ENCODE measurements at regions not wholly inside any gene's neighbourhood (a gene's known extent, or its start where the extent isn't known, plus 50 kb on each side); places are given as distances from the start of the nearest gene placed in this dataset.

- Mint-ChIP-seq H3K27ac (no peak overlapping the region), H3K9me3 (no peaks in the 10 kb centered on the region), H3K4me1 (no peaks in the 10 kb centered on the region), H3K27me3 (no peaks in the 10 kb centered on the region), H3K4me3 (no peak overlapping the region)
- ATAC-seq (no peak), DNase-seq (no peak)
Observed at GRCh38 chr6:54646069-54646950, 200.3 kb upstream of the FAM83B start.

- H3K27me3 Mint-ChIP-seq, result no peaks in the 10 kb centered on the region
- no peak overlapping the region for H3K4me3 Mint-ChIP-seq
- no peak overlapping the region for H3K27ac Mint-ChIP-seq
- no peaks in the 10 kb centered on the region for H3K9me3 Mint-ChIP-seq
- ATAC-seq (no peak), DNase-seq (no peak)
- no peaks in the 10 kb centered on the region for H3K4me1 Mint-ChIP-seq
Observed at GRCh38 chr6:54646951-54647664, 199.5 kb upstream of the FAM83B start.

GRCh38 chr6:54654381-54654780 lies 192.2 kb upstream of the FAM83B start:
- Mint-ChIP-seq H3K27ac (no peak overlapping the region), H3K9me3 (peaks cover 0 to 9% of the 10 kb centered on the region in 2 donors), H3K4me1 (no peaks in the 10 kb centered on the region), H3K27me3 (no peaks in the 10 kb centered on the region), H3K4me3 (no peak overlapping the region)
- ATAC-seq (no peak), DNase-seq (no peak)

DNA sequence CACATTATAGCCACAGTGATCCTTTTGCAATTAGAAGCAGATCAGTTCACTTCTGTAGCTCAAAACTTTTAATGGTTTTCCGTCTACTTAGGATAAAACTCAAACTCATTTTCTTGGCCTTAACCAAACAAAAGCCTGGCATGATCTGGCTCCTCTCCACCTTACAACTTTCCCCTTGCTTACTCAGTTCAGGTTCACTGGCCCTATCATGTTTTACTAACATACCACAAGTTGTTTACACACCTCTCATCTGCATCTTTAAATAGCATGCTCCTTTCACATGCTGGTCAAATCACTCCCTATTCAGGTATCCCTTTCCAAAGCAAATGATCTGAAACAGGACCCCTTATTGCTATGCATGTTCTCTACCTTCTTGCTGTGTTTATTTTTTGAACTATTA lies 191.4 kb upstream of the FAM83B start:
- ATAC-seq (no peak), DNase-seq (no peak)
- Mint-ChIP-seq H3K4me1 (no peaks in the 10 kb centered on the region), H3K27ac (peak overlapping the region in 1 of 2 donors; percentile 4), H3K4me3 (no peak overlapping the region), H3K9me3 (peaks cover 0 to 9% of the 10 kb centered on the region in 2 donors), H3K27me3 (no peaks in the 10 kb centered on the region)

DNA sequence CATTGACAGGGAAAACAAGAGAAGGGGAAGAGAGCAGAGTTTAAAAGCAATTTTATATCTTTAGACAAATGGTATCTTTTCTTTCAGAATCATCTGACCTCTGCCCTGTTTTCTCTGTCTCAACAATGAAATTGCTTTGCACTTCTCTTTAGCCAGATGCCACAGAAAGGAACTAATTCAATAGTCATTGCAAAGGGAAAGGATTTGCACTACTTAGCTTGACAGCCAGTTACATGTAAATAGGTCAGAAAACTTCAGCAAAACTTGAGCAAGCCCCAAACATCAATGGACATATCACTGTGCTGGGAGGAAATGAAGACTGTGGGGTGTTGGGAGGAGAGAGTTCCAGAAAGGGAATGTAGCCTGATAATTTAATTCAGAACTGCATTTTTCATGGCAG lies 181.3 kb upstream of the FAM83B start:
- ATAC-seq (no peak), DNase-seq (no peak)
- no peak overlapping the region for H3K27ac Mint-ChIP-seq
- no peak overlapping the region for H3K4me3 Mint-ChIP-seq
- no peaks in the 10 kb centered on the region for H3K9me3 Mint-ChIP-seq
- no peaks in the 10 kb centered on the region for H3K4me1 Mint-ChIP-seq
- no peaks in the 10 kb centered on the region for H3K27me3 Mint-ChIP-seq

GRCh38 chr6:54680531-54680930 lies 166.0 kb upstream of the FAM83B start:
- DNase-seq (no peak), ATAC-seq (no peak)
- H3K4me3 Mint-ChIP-seq, result no peak overlapping the region
- no peak overlapping the region for H3K27ac Mint-ChIP-seq
- peaks cover 0 to 16% of the 10 kb centered on the region in 2 donors for H3K9me3 Mint-ChIP-seq
- H3K4me1 Mint-ChIP-seq, result no peaks in the 10 kb centered on the region
- H3K27me3 Mint-ChIP-seq, result no peaks in the 10 kb centered on the region

DNA sequence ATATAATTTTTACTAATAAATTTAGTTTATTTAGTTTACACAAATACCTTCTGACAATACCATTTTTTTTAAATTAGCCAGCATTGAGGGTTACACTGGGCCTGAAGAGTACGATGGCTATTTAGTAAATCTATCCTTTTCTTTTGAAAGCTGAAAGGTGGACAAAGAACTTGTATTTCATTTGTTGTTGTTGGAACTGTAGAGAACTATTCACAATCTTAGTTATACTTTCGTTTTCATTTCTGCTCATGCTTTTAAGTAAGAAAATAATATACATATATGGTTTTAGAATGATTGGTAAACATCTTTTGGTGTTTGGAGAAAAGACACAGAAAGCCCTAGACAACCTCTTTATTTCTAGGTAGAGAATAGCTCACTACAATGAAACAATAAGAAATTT lies 165.3 kb upstream of the FAM83B start:
- no peak overlapping the region for H3K27ac Mint-ChIP-seq
- DNase-seq (no peak), ATAC-seq (no peak)
- H3K4me1 Mint-ChIP-seq, result no peaks in the 10 kb centered on the region
- no peak overlapping the region for H3K4me3 Mint-ChIP-seq
- H3K27me3 Mint-ChIP-seq, result no peaks in the 10 kb centered on the region
- peaks cover 0 to 17% of the 10 kb centered on the region in 2 donors for H3K9me3 Mint-ChIP-seq

DNA sequence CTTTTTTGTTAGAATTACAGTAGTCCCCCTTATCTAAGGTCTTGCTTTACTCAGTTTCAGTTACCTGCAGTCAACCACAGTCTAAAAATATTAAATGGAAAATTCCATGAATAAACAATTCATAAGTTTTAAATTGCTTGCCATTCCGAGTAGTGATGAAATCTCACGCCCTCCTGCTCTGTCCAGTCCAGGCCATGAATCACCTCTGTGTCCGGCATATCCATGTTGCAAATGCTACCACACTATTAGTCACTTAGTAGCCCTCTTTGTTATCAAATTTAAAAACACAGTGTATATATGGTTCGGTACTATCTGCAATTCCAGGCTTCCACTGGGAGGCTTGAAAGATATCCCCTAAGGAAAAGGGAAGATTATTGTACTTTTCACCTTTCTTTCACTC lies 164.6 kb upstream of the FAM83B start:
- no peaks in the 10 kb centered on the region for H3K27me3 Mint-ChIP-seq
- no peak overlapping the region for H3K4me3 Mint-ChIP-seq
- no peaks in the 10 kb centered on the region for H3K4me1 Mint-ChIP-seq
- no peak for DNase-seq
- no peak overlapping the region for H3K27ac Mint-ChIP-seq
- peaks cover 0 to 17% of the 10 kb centered on the region in 2 donors for H3K9me3 Mint-ChIP-seq
- no peak for ATAC-seq

DNA sequence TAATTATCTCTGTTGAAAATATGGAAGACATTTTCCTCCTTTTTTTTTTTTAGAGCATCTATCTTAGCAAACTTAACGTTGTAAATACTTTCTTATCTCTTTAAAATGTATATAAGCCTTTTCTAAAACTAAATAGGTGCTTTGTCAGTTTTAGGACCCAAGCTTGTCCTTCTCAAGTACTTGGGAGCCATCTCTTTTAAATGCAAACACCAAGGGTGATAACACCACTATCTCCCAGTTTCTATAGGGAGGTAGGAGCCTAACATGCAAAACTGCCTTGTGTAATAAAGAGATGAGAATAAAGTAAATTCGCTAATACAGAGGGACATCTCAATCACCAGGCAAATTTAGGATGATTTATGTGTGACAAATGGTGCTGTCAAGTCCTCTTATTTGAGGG lies 157.0 kb upstream of the FAM83B start:
- H3K27ac Mint-ChIP-seq, result no peak overlapping the region
- H3K4me3 Mint-ChIP-seq, result no peak overlapping the region

GRCh38 chr6:54690596-54690995 lies 156.0 kb upstream of the FAM83B start:
- Mint-ChIP-seq H3K9me3 (peaks cover under 1 to 6% of the 10 kb centered on the region in 2 donors), H3K27me3 (no peaks in the 10 kb centered on the region), H3K4me1 (no peaks in the 10 kb centered on the region), H3K27ac (no peak overlapping the region), H3K4me3 (no peak overlapping the region)
- ATAC-seq (no peak), DNase-seq (no peak)

More for the DNA sequence above, 157.0 kb upstream of the FAM83B start:
- H3K27me3 Mint-ChIP-seq, result no peaks in the 10 kb centered on the region
- DNase-seq (no peak), ATAC-seq (no peak)
- H3K4me1 Mint-ChIP-seq, result no peaks in the 10 kb centered on the region
- H3K9me3 Mint-ChIP-seq, result peaks cover 6 to 10% of the 10 kb centered on the region in 2 donors

GRCh38 chr6:54694928-54695532 lies 151.5 kb upstream of the FAM83B start:
- H3K27ac Mint-ChIP-seq, result no peak overlapping the region
- ATAC-seq (no peak), DNase-seq (no peak)
- no peaks in the 10 kb centered on the region for H3K27me3 Mint-ChIP-seq
- H3K9me3 Mint-ChIP-seq, result peaks cover 0 to 21% of the 10 kb centered on the region in 2 donors
- no peaks in the 10 kb centered on the region for H3K4me1 Mint-ChIP-seq
- H3K4me3 Mint-ChIP-seq, result no peak overlapping the region

DNA sequence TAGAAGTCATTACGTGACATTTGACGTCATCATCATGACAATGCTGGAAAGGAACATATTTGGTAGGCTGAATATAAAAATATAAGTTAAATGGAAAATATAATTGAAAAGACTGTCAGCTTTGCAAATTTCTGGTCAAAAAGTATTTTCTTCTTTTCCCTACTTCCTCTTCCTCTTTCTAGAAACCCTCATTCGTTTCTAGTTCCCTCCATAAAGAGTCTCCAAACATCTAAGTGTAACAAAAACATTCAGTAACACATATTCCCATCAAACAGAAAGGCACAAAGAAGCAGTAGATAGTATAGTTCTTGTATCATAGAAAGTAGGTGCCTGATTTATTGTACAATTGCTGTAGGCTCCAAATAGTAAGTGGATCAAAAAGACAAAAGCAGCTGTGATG lies 150.8 kb upstream of the FAM83B start:
- H3K4me1 Mint-ChIP-seq, result no peaks in the 10 kb centered on the region
- no peak overlapping the region for H3K27ac Mint-ChIP-seq
- H3K9me3 Mint-ChIP-seq, result peaks cover 0 to 21% of the 10 kb centered on the region in 2 donors
- no peak overlapping the region for H3K4me3 Mint-ChIP-seq
- no peaks in the 10 kb centered on the region for H3K27me3 Mint-ChIP-seq
- ATAC-seq (no peak), DNase-seq (no peak)

- H3K9me3 Mint-ChIP-seq, result peaks cover 0 to 17% of the 10 kb centered on the region in 2 donors
- H3K27ac Mint-ChIP-seq, result no peak overlapping the region
- no peaks in the 10 kb centered on the region for H3K27me3 Mint-ChIP-seq
- H3K4me3 Mint-ChIP-seq, result no peak overlapping the region
- ATAC-seq (no peak), DNase-seq (no peak)
- no peaks in the 10 kb centered on the region for H3K4me1 Mint-ChIP-seq
Observed at GRCh38 chr6:54697424-54697823, 149.1 kb upstream of the FAM83B start.

DNA sequence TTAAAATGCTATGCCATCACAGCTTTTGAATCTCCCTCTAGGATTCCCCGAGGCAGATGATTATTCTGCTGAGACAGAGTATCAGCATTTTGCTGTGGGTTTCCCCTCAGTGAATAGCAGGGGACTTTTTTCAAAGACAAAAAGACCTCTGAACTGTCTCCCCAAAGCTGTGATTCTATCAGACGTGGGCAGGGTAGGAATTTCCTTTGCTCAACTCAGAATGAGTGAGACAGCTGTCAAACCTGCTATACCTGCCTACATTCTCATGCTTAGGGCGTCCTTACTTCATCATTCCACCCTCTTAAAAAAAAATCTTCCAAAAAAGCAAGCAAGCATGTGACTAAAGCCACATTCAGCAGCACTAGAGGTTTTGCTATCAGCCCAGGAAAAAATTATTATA lies 147.6 kb upstream of the FAM83B start:
- Mint-ChIP-seq H3K27me3 (no peaks in the 10 kb centered on the region), H3K9me3 (peaks cover 0 to 16% of the 10 kb centered on the region in 2 donors), H3K27ac (no peak overlapping the region), H3K4me1 (no peaks in the 10 kb centered on the region), H3K4me3 (no peak overlapping the region)
- no peak for DNase-seq
- no peak for ATAC-seq

- DNase-seq, result no peak
- H3K4me1 Mint-ChIP-seq, result no peaks in the 10 kb centered on the region
- H3K27me3 Mint-ChIP-seq, result no peaks in the 10 kb centered on the region
- H3K4me3 Mint-ChIP-seq, result no peak overlapping the region
- H3K9me3 Mint-ChIP-seq, result peaks cover 0 to 16% of the 10 kb centered on the region in 2 donors
- no peak overlapping the region for H3K27ac Mint-ChIP-seq
- no peak for ATAC-seq
Observed at GRCh38 chr6:54700158-54700557, 146.4 kb upstream of the FAM83B start.

DNA sequence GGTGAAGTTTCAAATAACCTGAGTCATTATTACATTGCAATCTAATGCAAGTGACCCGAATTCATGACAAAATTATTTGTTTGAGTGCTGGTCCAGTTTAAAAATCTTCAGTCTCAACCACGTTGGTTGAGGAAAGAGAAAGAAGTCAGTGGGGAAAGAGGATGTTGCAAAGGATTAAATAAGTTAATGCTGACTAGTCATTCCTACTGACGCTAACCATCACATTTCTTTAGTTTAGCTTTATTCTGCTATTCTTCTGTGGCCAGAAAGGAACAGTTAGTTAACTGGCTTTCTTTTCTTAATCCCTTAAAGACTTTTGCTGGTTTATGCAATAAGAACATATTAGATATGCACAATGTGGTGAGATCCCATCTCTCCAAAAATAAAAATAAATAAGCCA lies 143.8 kb upstream of the FAM83B start:
- Mint-ChIP-seq H3K4me1 (no peaks in the 10 kb centered on the region), H3K9me3 (peaks cover 0 to 5% of the 10 kb centered on the region in 2 donors), H3K4me3 (no peak overlapping the region), H3K27me3 (no peaks in the 10 kb centered on the region), H3K27ac (no peak overlapping the region)
- no peak for DNase-seq
- ATAC-seq, result no peak
